ENCODE measurements at regions not wholly inside any gene's neighbourhood (a gene's known extent, or its start where the extent isn't known, plus 50 kb on each side); places are given as distances from the start of the nearest gene placed in this dataset.

- no peak for TF ChIP-seq ARNTL (CRISPR knock-in tag; IDR thresholded peaks at IDR 0.05; ENCODE audit: borderline replicate concordance, low read depth)
- TF ChIP-seq ISL1 (CRISPR knock-in tag; IDR thresholded peaks at IDR 0.05), result peak; percentile 8; the same call in 1 of the 2 replicates
- peak; percentile 82 for ATAC-seq
These were observed 159.6 kb upstream of the ANK2 start for GRCh38 chr4:112889619-112890527.

GRCh38 chr4:112894480-112894879 is 155.0 kb upstream of the ANK2 start:
- no peak for ATAC-seq
- TF ChIP-seq OSR1 (CRISPR knock-in tag; IDR thresholded peaks at IDR 0.05) (no peak), PPARA (CRISPR knock-in tag; IDR thresholded peaks at IDR 0.05; ENCODE audit: borderline replicate concordance) (no peak), ESRRG (CRISPR knock-in tag; IDR thresholded peaks at IDR 0.05) (no peak), TOX (CRISPR knock-in tag; IDR thresholded peaks at IDR 0.05; ENCODE audit: borderline replicate concordance) (no peak), CSDC2 (CRISPR knock-in tag; IDR thresholded peaks at IDR 0.05) (no peak), RARB (CRISPR knock-in tag; IDR thresholded peaks at IDR 0.05) (no peak), CSRNP3 (CRISPR knock-in tag; IDR thresholded peaks at IDR 0.05) (no peak)

- no peak for TF ChIP-seq CSDC2 (CRISPR knock-in tag; IDR thresholded peaks at IDR 0.05)
- TF ChIP-seq ESRRG (CRISPR knock-in tag; IDR thresholded peaks at IDR 0.05), result no peak
- no peak for TF ChIP-seq ZNF565 (CRISPR knock-in tag; conservative IDR thresholded peaks at IDR 0.05; ENCODE audit: low read depth)
- TF ChIP-seq ZNF8 (CRISPR knock-in tag; IDR thresholded peaks at IDR 0.05), result peak; percentile 56; the same call in 1 of the 2 replicates
- TF ChIP-seq ZNF70 (CRISPR knock-in tag; IDR thresholded peaks at IDR 0.05), result no peak
- TF ChIP-seq PPARA (CRISPR knock-in tag; IDR thresholded peaks at IDR 0.05; ENCODE audit: borderline replicate concordance), result no peak
- TF ChIP-seq CSRNP3 (CRISPR knock-in tag; IDR thresholded peaks at IDR 0.05), result peak; percentile 81; the same call in 1 of the 2 replicates
- no peak for TF ChIP-seq POU6F1 (CRISPR knock-in tag; IDR thresholded peaks at IDR 0.05; ENCODE audit: borderline replicate concordance, low read depth)
- no peak for TF ChIP-seq ZFP30 (CRISPR knock-in tag; IDR thresholded peaks at IDR 0.05)
- no peak for TF ChIP-seq BACH2 (CRISPR knock-in tag; IDR thresholded peaks at IDR 0.05; ENCODE audit: borderline replicate concordance)
- peak; percentile 73 for TF ChIP-seq ISL1 (CRISPR knock-in tag; IDR thresholded peaks at IDR 0.05)
- no peak for TF ChIP-seq PATZ1 (CRISPR knock-in tag; IDR thresholded peaks at IDR 0.05; ENCODE audit: borderline replicate concordance)
- no peak for TF ChIP-seq TSHZ2 (CRISPR knock-in tag; IDR thresholded peaks at IDR 0.05)
- no peak for TF ChIP-seq OSR1 (CRISPR knock-in tag; IDR thresholded peaks at IDR 0.05)
- no peak for TF ChIP-seq ZFP3 (CRISPR knock-in tag; IDR thresholded peaks at IDR 0.05)
- TF ChIP-seq SNAI2 (CRISPR knock-in tag; IDR thresholded peaks at IDR 0.05), result no peak
- no peak for TF ChIP-seq CREB5 (CRISPR knock-in tag; IDR thresholded peaks at IDR 0.05; ENCODE audit: low read depth)
- TF ChIP-seq TOX (CRISPR knock-in tag; IDR thresholded peaks at IDR 0.05; ENCODE audit: borderline replicate concordance), result no peak
- TF ChIP-seq TCF4 (CRISPR knock-in tag; IDR thresholded peaks at IDR 0.05; ENCODE audit: borderline replicate concordance), result peak; percentile 60
- ATAC-seq, result peak; percentile 68
These were observed 154.5 kb upstream of the ANK2 start for GRCh38 chr4:112894951-112895350.
